GM21526 (cell line): ENCODE measurements at regions not wholly inside any gene's neighbourhood (a gene's known extent, or its start where the extent isn't known, plus 50 kb on each side); places are given as distances from the start of the nearest gene placed in this dataset.

Experiments
- ATAC-seq: cut with Tn5 transposase; IDR thresholded peaks from one replicate; pipeline ENCODE4 v1.9.1; 2021; ENCODE audit warnings: moderate library complexity; ENCODE audit not compliant: unreplicated experiment, low FRiP score

- no peak for ATAC-seq
Observed at GRCh38 chr9:38287420-38287985, 105.0 kb upstream of the ALDH1B1 start.

DNA sequence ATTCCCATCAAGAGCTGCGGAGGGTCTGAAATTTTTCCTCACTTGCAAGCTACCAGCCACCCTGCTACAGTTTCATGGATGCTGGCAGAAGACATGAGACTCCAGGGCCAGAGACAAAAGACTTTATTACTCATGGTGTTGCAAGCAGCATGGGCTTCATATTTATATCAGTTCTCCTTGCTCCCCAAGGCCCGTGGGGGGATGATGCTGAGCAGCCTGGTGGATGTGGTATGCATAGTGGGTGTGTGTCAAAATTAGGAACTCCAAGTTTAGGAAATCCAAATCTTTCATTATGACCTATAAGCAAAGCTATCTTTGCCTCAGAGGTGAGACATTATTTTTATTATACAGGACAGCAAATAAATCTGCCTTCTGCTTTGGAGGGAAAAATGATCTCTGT, 105.7 kb upstream of the ALDH1B1 start:
- ATAC-seq: no peak

- ATAC-seq: no peak
Observed at GRCh38 chr9:38286357-38286756, 106.1 kb upstream of the ALDH1B1 start.

- no peak for ATAC-seq
Observed at GRCh38 chr9:38285236-38285635, 107.3 kb upstream of the ALDH1B1 start.

- no peak for ATAC-seq
Observed at GRCh38 chr9:38284588-38285051, 107.9 kb upstream of the ALDH1B1 start.

GRCh38 chr9:38284039-38284575, 108.4 kb upstream of the ALDH1B1 start:
- ATAC-seq: no peak

DNA sequence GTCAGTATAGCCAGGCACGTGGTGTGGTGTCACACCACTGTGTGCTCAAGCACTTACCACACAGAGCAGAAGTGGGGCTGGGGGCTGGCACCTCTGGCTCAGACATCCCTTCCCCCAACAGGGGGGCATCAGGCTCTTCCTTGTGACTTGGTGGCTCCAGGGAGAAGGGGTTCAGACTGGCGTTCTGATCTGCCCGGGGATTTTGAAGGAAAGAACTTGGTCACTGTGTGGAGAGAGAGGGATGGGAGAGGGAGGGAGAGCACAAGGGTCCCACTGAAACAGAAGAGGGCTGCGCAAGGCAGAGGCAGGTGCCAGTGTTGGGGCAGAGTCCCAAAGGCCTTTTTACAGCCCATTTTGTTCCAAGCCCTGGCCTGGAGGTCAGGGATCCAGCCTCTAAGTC, 109.7 kb upstream of the ALDH1B1 start:
- no peak for ATAC-seq

GRCh38 chr9:38281917-38282316, 110.6 kb upstream of the ALDH1B1 start:
- no peak for ATAC-seq

GRCh38 chr9:38281196-38281595, 111.3 kb upstream of the ALDH1B1 start:
- ATAC-seq: no peak

- no peak for ATAC-seq
Observed at GRCh38 chr9:38280251-38280800, 112.2 kb upstream of the ALDH1B1 start.

- ATAC-seq: no peak
Observed at GRCh38 chr9:38278931-38279679, 113.4 kb upstream of the ALDH1B1 start.

DNA sequence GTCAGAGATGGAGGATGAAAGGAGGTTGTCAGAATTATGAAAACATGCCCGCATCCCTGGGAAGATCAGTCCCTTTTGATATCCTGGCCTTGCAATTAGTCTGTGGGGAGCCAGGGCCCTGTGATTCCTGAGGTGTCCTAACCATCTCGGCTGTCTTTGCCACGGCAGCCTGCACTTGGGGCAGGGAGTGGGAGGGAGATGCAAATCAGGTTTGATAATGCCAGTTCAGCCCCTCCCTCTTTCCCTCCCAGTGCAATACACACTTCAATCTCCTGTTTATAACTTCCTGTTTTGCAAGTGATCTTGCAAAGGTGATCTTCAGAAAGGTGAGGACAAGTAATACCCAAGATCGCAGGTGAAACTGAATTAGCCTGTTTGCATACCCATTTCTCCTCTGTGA, 114.0 kb upstream of the ALDH1B1 start:
- no peak for ATAC-seq

GRCh38 chr9:38277601-38278200, 114.8 kb upstream of the ALDH1B1 start:
- ATAC-seq: no peak

- no peak for ATAC-seq
Observed at GRCh38 chr9:38276771-38277439, 115.6 kb upstream of the ALDH1B1 start.

DNA sequence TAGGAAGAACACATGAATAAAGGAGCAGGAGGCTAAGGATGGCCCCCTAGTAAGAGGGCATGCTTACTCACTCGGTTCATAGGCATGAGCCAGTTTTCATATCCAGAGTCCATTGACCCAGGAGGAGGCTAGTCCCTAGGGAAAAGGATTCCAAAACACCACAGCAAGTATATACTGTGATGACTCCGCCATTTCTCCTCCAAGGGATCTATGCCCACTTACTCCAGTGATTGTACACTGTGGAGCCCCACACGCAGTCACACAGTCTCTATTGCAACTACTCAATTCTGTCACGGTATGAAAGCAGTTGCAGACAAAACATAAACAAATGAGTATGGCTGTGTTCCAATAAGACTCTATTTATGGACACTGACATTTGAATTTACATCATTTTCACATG, 117.7 kb upstream of the ALDH1B1 start:
- ATAC-seq: no peak

- ATAC-seq: no peak
Observed at GRCh38 chr9:38272710-38273109, 119.8 kb upstream of the ALDH1B1 start.

- no peak for ATAC-seq
Observed at GRCh38 chr9:38271666-38272241, 120.7 kb upstream of the ALDH1B1 start.

- ATAC-seq: no peak
Observed at GRCh38 chr9:38269775-38270174, 122.7 kb upstream of the ALDH1B1 start.

GRCh38 chr9:38263532-38263931, 129.0 kb upstream of the ALDH1B1 start:
- ATAC-seq: no peak

- no peak for ATAC-seq
Observed at GRCh38 chr9:38259519-38260218, 132.8 kb upstream of the ALDH1B1 start.
